ENCODE measurements at regions not wholly inside any gene's neighbourhood (a gene's known extent, or its start where the extent isn't known, plus 50 kb on each side); places are given as distances from the start of the nearest gene placed in this dataset.
A peak's percentile ranks its signal among the peaks of the same experiment; 100 is the strongest.

DNA sequence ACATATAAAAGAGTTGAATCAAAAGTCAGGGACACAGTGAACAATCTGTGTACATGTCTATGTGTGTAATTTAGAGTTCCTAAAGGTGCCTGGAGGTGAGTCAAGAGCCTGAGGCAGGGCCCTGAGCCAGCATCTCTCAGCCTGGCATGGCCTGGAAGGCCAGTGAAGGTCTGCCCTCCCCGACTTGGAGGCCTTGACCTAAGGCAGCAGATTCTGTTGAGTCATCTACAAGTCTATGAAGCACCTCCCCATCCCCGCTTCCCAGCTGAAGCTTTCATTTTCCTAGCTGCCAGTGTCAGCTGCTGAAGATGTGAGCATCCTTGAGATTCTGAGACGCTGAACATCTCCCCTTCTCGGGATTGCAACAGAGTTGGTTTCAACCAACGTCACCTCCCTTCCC is 583.9 kb downstream of the BCOR start:
- intact Hi-C loops (cut with DNase I): no loop called here
- peaks cover 0 to 12% (median 2%) of the 10 kb centered on the region in 4 donors for H3K9me3 ChIP-seq
- no peak for TF ChIP-seq POLR2A (IDR thresholded peaks at IDR 0.05)
- TF ChIP-seq POLR2AphosphoS5 (IDR thresholded peaks at IDR 0.05): no peak
- no peak for TF ChIP-seq EP300 (IDR thresholded peaks at IDR 0.05)
- H3K4me1 ChIP-seq: peaks cover 0 to 7% (median 5%) of the 10 kb centered on the region in 4 donors
- H3K27me3 ChIP-seq: no peaks in the 10 kb centered on the region
- no peaks in the 10 kb centered on the region for H3K36me3 ChIP-seq
- H3K4me3 ChIP-seq: no peak overlapping the region
- DNase-seq: no peak
- WGBS, 2 donors: 79 to 88% methylated on average over 5 of the region's 5 CpGs
- H3K27ac ChIP-seq: no peak overlapping the region

DNA sequence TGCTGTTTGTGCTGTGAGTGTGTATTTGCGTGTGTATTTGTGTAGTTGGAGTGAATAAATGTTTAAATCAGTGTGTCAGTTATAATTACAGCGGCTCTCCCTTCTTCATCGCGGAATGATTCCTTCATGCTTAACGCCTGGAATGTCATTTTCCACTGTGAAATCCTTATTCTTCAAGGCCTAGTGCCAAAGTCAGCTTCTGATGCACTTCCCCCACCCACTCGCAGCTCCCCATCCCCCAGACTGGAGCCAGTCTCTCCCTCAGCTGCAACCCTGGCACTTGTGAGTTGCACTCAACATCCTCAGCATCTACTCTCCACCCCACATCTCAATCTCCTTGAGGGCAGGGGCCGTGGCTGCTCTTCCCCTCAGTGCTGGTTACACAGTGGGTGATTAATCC is 583.0 kb downstream of the BCOR start:
- no peak for DNase-seq
- H3K36me3 ChIP-seq: no peaks in the 10 kb centered on the region
- peaks cover 0 to 7% (median 0%) of the 10 kb centered on the region in 4 donors for H3K9me3 ChIP-seq
- H3K4me1 ChIP-seq: peaks cover 0 to 14% (median 5%) of the 10 kb centered on the region in 4 donors
- H3K27ac ChIP-seq: no peak overlapping the region
- no peak for TF ChIP-seq POLR2AphosphoS5 (IDR thresholded peaks at IDR 0.05)
- TF ChIP-seq, protein P1, sequence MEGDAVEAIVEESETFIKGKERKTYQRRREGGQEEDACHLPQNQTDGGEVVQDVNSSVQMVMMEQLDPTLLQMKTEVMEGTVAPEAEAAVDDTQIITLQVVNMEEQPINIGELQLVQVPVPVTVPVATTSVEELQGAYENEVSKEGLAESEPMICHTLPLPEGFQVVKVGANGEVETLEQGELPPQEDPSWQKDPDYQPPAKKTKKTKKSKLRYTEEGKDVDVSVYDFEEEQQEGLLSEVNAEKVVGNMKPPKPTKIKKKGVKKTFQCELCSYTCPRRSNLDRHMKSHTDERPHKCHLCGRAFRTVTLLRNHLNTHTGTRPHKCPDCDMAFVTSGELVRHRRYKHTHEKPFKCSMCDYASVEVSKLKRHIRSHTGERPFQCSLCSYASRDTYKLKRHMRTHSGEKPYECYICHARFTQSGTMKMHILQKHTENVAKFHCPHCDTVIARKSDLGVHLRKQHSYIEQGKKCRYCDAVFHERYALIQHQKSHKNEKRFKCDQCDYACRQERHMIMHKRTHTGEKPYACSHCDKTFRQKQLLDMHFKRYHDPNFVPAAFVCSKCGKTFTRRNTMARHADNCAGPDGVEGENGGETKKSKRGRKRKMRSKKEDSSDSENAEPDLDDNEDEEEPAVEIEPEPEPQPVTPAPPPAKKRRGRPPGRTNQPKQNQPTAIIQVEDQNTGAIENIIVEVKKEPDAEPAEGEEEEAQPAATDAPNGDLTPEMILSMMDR (IDR thresholded peaks at IDR 0.05): no peak
- no peak for TF ChIP-seq POLR2A (IDR thresholded peaks at IDR 0.05)
- TF ChIP-seq EP300 (IDR thresholded peaks at IDR 0.05): no peak
- intact Hi-C loops (cut with DNase I): loop anchor here (5.0 kb wide), 1 partner anchor 42 kb away; no protein-coding TSS in a partner anchor
- H3K27me3 ChIP-seq: no peaks in the 10 kb centered on the region
- 68 to 81% methylated on average over 7 of the region's 7 CpGs for WGBS, 2 donors
- no peak overlapping the region for H3K4me3 ChIP-seq

DNA sequence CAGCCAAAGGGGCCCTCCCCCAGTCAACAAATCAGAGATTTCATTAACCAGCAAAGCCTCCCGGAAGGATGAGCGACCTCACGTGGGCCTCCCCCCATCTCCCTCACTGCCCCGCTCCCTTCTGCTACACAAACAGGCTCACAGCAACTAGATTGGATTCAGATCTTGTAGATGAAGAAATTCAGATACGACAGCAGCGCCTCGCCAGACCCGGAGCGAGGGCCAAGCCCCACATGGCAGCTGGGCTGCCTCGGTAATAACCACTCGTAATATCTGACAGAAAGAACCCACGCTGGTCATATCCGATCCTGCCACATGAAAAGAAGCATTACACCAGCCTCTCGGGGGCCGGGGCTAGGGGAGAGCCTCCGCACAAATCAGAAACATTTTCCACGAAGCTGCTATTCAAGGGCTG is 581.3 kb downstream of the BCOR start:
- intact Hi-C loops (cut with DNase I): loop anchor here (5.0 kb wide), 1 partner anchor 44 kb away; no protein-coding TSS in a partner anchor
- H3K4me3 ChIP-seq: no peak overlapping the region
- H3K9me3 ChIP-seq: peaks cover 0 to 3% (median 0%) of the 10 kb centered on the region in 4 donors
- H3K4me1 ChIP-seq: peaks cover 0 to 15% (median 5%) of the 10 kb centered on the region in 4 donors
- DNase-seq: no peak
- H3K27me3 ChIP-seq: no peaks in the 10 kb centered on the region
- no peak overlapping the region for H3K27ac ChIP-seq
- TF ChIP-seq, protein P1 (IDR thresholded peaks at IDR 0.05): no peak
- TF ChIP-seq POLR2AphosphoS5 (IDR thresholded peaks at IDR 0.05) (no peak), EP300 (IDR thresholded peaks at IDR 0.05) (no peak), POLR2A (IDR thresholded peaks at IDR 0.05) (no peak)
- no peaks in the 10 kb centered on the region for H3K36me3 ChIP-seq
- WGBS, 2 donors: 85 to 90% methylated on average over 17 of the region's 17 CpGs

DNA sequence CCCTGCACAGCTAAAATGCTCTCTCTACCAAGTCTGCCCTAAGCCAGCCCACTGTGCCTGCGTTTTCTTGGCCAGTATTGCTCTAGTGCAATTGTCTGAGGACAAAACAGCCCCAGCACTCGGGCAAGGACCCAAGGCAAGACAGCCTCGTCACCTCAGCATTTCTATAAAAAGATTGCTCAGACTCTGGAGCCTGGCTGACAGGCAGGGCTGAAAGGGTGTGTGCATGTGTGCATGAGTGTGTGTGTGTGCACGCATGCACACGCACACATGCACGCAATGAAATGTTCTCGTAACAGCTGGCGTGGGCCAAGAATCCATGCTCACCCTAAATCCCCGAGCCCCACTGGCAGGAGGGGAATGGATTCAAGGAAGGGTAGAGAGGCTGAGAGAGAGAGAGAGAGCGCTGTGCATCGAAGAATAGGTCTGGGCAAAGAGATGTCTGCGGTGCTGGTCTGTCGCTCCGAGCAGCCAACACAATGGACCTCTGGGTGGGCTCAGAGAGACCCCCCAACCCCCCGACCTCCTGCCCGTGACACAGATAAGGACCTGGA is 579.2 kb downstream of the BCOR start:
- intact Hi-C loops (cut with DNase I): loop anchor here (5.0 kb wide), 1 partner anchor 46 kb away; no protein-coding TSS in a partner anchor
- 21 to 69% methylated on average over 16 of the region's 16 CpGs for WGBS, 2 donors
- DNase-seq: peak; percentile 72
- H3K36me3 ChIP-seq: no peaks in the 10 kb centered on the region
- peak overlapping the region; percentile 35 to 63 (median 55) for H3K27ac ChIP-seq
- H3K9me3 ChIP-seq: no peaks in the 10 kb centered on the region
- TF ChIP-seq POLR2AphosphoS5 (IDR thresholded peaks at IDR 0.05): no peak
- TF ChIP-seq, protein P1 (IDR thresholded peaks at IDR 0.05): no peak
- H3K4me1 ChIP-seq: peaks cover 0 to 15% (median 5%) of the 10 kb centered on the region in 4 donors
- H3K4me3 ChIP-seq: peak overlapping the region in 3 of 4 donors; percentile 5 to 32 (median 19)
- H3K27me3 ChIP-seq: no peaks in the 10 kb centered on the region

DNA sequence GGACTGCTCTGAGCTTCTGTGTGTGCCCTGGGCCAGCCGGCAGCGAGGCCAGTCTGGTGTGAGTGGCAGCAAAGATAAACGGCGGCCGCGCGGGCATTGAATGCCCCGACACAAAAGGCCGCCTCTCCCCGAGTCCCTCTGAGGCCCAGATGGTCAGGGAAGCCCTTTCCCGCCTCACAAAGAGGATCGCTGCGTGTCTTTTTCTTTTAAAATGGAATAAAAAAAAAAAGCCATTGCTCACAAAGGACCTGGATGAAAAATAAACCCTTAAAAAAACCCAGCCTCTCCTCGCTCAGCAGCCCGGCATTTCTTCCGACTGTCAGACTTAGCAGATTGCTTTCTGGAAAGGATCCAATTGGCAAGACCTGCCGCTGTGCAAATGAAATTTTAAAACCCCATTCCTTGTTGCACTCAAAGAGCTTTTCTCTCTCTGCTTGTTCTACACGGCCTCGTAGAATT is 578.7 kb downstream of the BCOR start:
- peak overlapping the region; percentile 35 to 63 (median 55) for H3K27ac ChIP-seq
- H3K36me3 ChIP-seq: no peaks in the 10 kb centered on the region
- no peak for TF ChIP-seq POLR2A (IDR thresholded peaks at IDR 0.05)
- peak in 1 of 4 donors; percentile 19 for TF ChIP-seq POLR2AphosphoS5 (IDR thresholded peaks at IDR 0.05)
- peak overlapping the region in 3 of 4 donors; percentile 5 to 32 (median 19) for H3K4me3 ChIP-seq
- no peak for DNase-seq
- intact Hi-C loops (cut with DNase I): loop anchor here (5.0 kb wide), 1 partner anchor 47 kb away; no protein-coding TSS in a partner anchor
- 5 to 38% methylated on average over 19 of the region's 19 CpGs for WGBS, 2 donors
- H3K27me3 ChIP-seq: no peaks in the 10 kb centered on the region
- H3K9me3 ChIP-seq: no peaks in the 10 kb centered on the region
- peaks cover 0 to 15% (median 5%) of the 10 kb centered on the region in 4 donors for H3K4me1 ChIP-seq
